Activated T-cell treated with anti-CD3 and anti-CD28 coated beads for 48 hours (primary cell): ENCODE measurements at regions not wholly inside any gene's neighbourhood (a gene's known extent, or its start where the extent isn't known, plus 50 kb on each side); places are given as distances from the start of the nearest gene placed in this dataset.

ENCODE experiments used
- DNase-seq: peaks from one replicate; pipeline ENCODE4 v3.0.0-alpha.2; 2020; ENCODE audit warnings: low read depth

- DNase-seq, result no peak
Measured at GRCh38 chr10:128316925-128317324, 190.7 kb upstream of the MKI67 start.

- DNase-seq, result no peak
Measured at GRCh38 chr10:128318366-128318765, 192.1 kb upstream of the MKI67 start.

- DNase-seq, result no peak
Measured at GRCh38 chr10:128318913-128319312, 192.7 kb upstream of the MKI67 start.

GRCh38 chr10:128322106-128322505, 195.9 kb upstream of the MKI67 start:
- DNase-seq, result no peak

- DNase-seq, result no peak
Measured at GRCh38 chr10:128322950-128323349, 196.7 kb upstream of the MKI67 start.

- no peak for DNase-seq
Measured at GRCh38 chr10:128324058-128324827, 198.0 kb upstream of the MKI67 start.

- no peak for DNase-seq
Measured at GRCh38 chr10:128325788-128326187, 199.6 kb upstream of the MKI67 start.

GRCh38 chr10:128326251-128326650, 200.0 kb upstream of the MKI67 start:
- DNase-seq, result no peak

GRCh38 chr10:128326851-128327250, 200.6 kb upstream of the MKI67 start:
- no peak for DNase-seq

- DNase-seq, result no peak
Measured at GRCh38 chr10:128336401-128336800, 210.2 kb upstream of the MKI67 start.

GRCh38 chr10:128337860-128338378, 211.7 kb upstream of the MKI67 start:
- no peak for DNase-seq

GRCh38 chr10:128338951-128339350, 212.7 kb upstream of the MKI67 start:
- DNase-seq, result no peak

- no peak for DNase-seq
Measured at GRCh38 chr10:128339753-128340152, 213.5 kb upstream of the MKI67 start.

- DNase-seq, result no peak
Measured at GRCh38 chr10:128345353-128345752, 219.1 kb upstream of the MKI67 start.

- DNase-seq, result no peak
Measured at GRCh38 chr10:128360783-128361182, 234.6 kb upstream of the MKI67 start.

GRCh38 chr10:128361487-128361886, 235.3 kb upstream of the MKI67 start:
- DNase-seq, result no peak

- no peak for DNase-seq
Measured at GRCh38 chr10:128362514-128362913, 236.3 kb upstream of the MKI67 start.

GRCh38 chr10:128364631-128365030, 238.4 kb upstream of the MKI67 start:
- DNase-seq, result no peak

GRCh38 chr10:128365156-128365725, 239.0 kb upstream of the MKI67 start:
- DNase-seq, result no peak

GRCh38 chr10:128367807-128368206, 241.6 kb upstream of the MKI67 start:
- DNase-seq, result no peak

- DNase-seq, result no peak
Measured at GRCh38 chr10:128369101-128369650, 243.0 kb upstream of the MKI67 start.

- no peak for DNase-seq
Measured at GRCh38 chr10:128373071-128373749, 247.0 kb upstream of the MKI67 start.

- no peak for DNase-seq
Measured at GRCh38 chr10:128373831-128374230, 247.6 kb upstream of the MKI67 start.
